Testis (tissue), 2 donors: ENCODE measurements at regions not wholly inside any gene's neighbourhood (a gene's known extent, or its start where the extent isn't known, plus 50 kb on each side); places are given as distances from the start of the nearest gene placed in this dataset.

ENCODE experiments used
- DNase-seq: peaks from one replicate; pipeline ENCODE4 v3.0.0-alpha.2; 2019
- H3K27ac ChIP-seq, 2 donors: fragments of 200-600 bp; sonication (generic); one replicate each; pipeline ENCODE4 v1.5.1; 2019
- H3K27me3 ChIP-seq: fragments of 200-600 bp; sonication (generic); one replicate; pipeline ENCODE4 v1.5.1; 2019
- H3K36me3 ChIP-seq: fragments of 200-600 bp; sonication (generic); one replicate; pipeline ENCODE4 v1.5.1; 2017; ENCODE audit warnings: low read depth; ENCODE audit errors: missing control alignments
- H3K4me1 ChIP-seq: fragments of 200-600 bp; sonication (generic); one replicate; pipeline ENCODE4 v1.5.1; 2019
- H3K4me3 ChIP-seq, 2 donors: fragments of 200-600 bp; sonication (generic); one replicate each; pipeline ENCODE4 v1.5.1; 2017 to 2019
- H3K9me3 ChIP-seq: fragments of 200-600 bp; sonication (generic); one replicate; pipeline ENCODE4 v1.5.1; 2017
- CTCF ChIP-seq, 3 experiments: fragments of 450-650 bp in 2 of 3; fragments of 200-600 bp in 1 of 3; sonication (generic) in 1 of 3; IDR thresholded peaks; one replicate each; pipeline ENCODE4 v1.5.1; 2016 to 2019; ENCODE audit warnings: antibody characterized with exemption in 3 of 3, mild to moderate bottlenecking in 2 of 3, moderate library complexity in 1 of 3
- POLR2A ChIP-seq: fragments of 450-650 bp; IDR thresholded peaks from one replicate; pipeline ENCODE4 v1.6.1; 2017; ENCODE audit warnings: antibody characterized with exemption, mild to moderate bottlenecking, moderate library complexity
- whole genome bisulfite sequencing, 2 donors: methylation state at CpG; one replicate each; pipeline ENCODE4 v1.1.5; 2018; 5-methylcytosine and 5-hydroxymethylcytosine counted together
- intact Hi-C: fragments of 100-400 bp; cut with DNase I; formaldehyde crosslinking; loops from one replicate; pipeline ENCODE4 v1.15.1; 2023; ENCODE audit warnings: low total_unique reads

GRCh38 chr13:111013196-111013595, 98.3 kb upstream of the ANKRD10 start:
- intact Hi-C loops: no loop called here
- TF ChIP-seq CTCF (IDR thresholded peaks at IDR 0.05) (no peak), POLR2A (no peak)
- no peaks in the 10 kb centered on the region for H3K27me3 ChIP-seq
- no peaks in the 10 kb centered on the region for H3K9me3 ChIP-seq
- no peak overlapping the region for H3K27ac ChIP-seq
- no peaks in the 10 kb centered on the region for H3K36me3 ChIP-seq
- H3K4me3 ChIP-seq: no peak overlapping the region
- no peak for DNase-seq
- 59 to 60% methylated on average over 3 of the region's 3 CpGs for WGBS, 2 donors
- H3K4me1 ChIP-seq: no peaks in the 10 kb centered on the region

GRCh38 chr13:111011899-111012298, 97.0 kb upstream of the ANKRD10 start:
- H3K36me3 ChIP-seq: no peaks in the 10 kb centered on the region
- no peaks in the 10 kb centered on the region for H3K27me3 ChIP-seq
- H3K27ac ChIP-seq: no peak overlapping the region
- no peak for DNase-seq
- no peaks in the 10 kb centered on the region for H3K9me3 ChIP-seq
- TF ChIP-seq POLR2A (no peak), CTCF (IDR thresholded peaks at IDR 0.05) (no peak)
- intact Hi-C loops: no loop called here
- 91 to 96% methylated on average over 3 of the region's 3 CpGs for WGBS, 2 donors
- no peak overlapping the region for H3K4me3 ChIP-seq
- H3K4me1 ChIP-seq: no peaks in the 10 kb centered on the region

GRCh38 chr13:111008351-111008750, 93.5 kb upstream of the ANKRD10 start:
- H3K4me1 ChIP-seq: peaks cover 6% of the 10 kb centered on the region
- H3K4me3 ChIP-seq: no peak overlapping the region
- intact Hi-C loops: no loop called here
- H3K27ac ChIP-seq: no peak overlapping the region
- H3K27me3 ChIP-seq: no peaks in the 10 kb centered on the region
- WGBS, 2 donors: 62 to 77% methylated on average over 6 of the region's 6 CpGs
- H3K9me3 ChIP-seq: no peaks in the 10 kb centered on the region
- no peak for DNase-seq
- H3K36me3 ChIP-seq: no peaks in the 10 kb centered on the region
- TF ChIP-seq CTCF (IDR thresholded peaks at IDR 0.05) (no peak), POLR2A (no peak)

GRCh38 chr13:111007209-111007608, 92.3 kb upstream of the ANKRD10 start:
- no peaks in the 10 kb centered on the region for H3K27me3 ChIP-seq
- H3K36me3 ChIP-seq: no peaks in the 10 kb centered on the region
- 50 to 57% methylated on average over 3 of the region's 3 CpGs for WGBS, 2 donors
- TF ChIP-seq POLR2A (no peak), CTCF (IDR thresholded peaks at IDR 0.05) (no peak)
- H3K9me3 ChIP-seq: no peaks in the 10 kb centered on the region
- DNase-seq: no peak
- intact Hi-C loops: no loop called here
- no peak overlapping the region for H3K4me3 ChIP-seq
- H3K4me1 ChIP-seq: peaks cover 6% of the 10 kb centered on the region
- peak overlapping the region; percentile 85 to 95 for H3K27ac ChIP-seq

- H3K27me3 ChIP-seq: no peaks in the 10 kb centered on the region
- no peaks in the 10 kb centered on the region for H3K36me3 ChIP-seq
- intact Hi-C loops: no loop called here
- no peaks in the 10 kb centered on the region for H3K9me3 ChIP-seq
- TF ChIP-seq CTCF (IDR thresholded peaks at IDR 0.05): no peak
- TF ChIP-seq POLR2A: no peak
- H3K27ac ChIP-seq: peak overlapping the region; percentile 85 to 95
- peaks cover 6% of the 10 kb centered on the region for H3K4me1 ChIP-seq
- DNase-seq: peak; percentile 87
- 47 to 50% methylated on average over 13 of the region's 13 CpGs for WGBS, 2 donors
- H3K4me3 ChIP-seq: no peak overlapping the region
Observed at GRCh38 chr13:111006506-111007031, 91.7 kb upstream of the ANKRD10 start.
